ENCODE measurements at regions not wholly inside any gene's neighbourhood (a gene's known extent, or its start where the extent isn't known, plus 50 kb on each side); places are given as distances from the start of the nearest gene placed in this dataset.

DNA sequence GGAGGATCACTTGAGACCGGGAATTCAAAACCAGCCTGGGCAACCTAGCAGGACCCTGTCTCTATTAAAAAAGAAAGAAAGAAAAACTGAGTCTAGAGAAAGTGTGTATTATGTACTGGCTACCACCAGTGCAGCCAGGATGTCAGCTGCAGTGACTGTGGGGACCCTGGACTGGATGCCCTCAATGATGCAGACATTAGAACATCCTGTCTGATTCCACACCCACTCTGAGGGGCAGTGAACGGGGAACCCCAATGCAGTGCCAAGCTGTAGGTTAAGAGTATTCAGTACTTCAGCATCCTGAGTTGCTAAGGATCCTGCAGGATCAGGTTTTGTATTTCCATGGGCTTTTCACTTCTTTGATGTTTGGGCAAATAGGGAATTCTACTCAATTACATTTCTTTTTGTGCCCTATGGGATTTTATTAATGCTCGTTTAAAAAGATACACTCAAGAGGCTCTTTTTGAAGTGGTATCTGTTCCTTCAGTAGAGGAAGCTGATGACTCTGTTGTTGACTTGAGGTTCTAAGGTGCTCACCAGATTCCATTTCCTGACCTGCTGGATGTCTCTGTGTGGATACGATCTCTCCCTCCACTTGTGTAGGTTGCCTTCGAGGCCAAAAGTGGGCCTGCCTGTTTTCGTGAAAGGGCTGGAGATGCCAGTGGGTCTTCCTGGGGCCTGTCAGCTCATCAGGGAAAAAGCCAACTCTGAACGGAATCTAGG is 85.9 kb upstream of the CLCN4 start:
- no peak for TF ChIP-seq POLR2A (IDR thresholded peaks at IDR 0.05; ENCODE audit: low read depth, low read length)
- TF ChIP-seq, protein P1, sequence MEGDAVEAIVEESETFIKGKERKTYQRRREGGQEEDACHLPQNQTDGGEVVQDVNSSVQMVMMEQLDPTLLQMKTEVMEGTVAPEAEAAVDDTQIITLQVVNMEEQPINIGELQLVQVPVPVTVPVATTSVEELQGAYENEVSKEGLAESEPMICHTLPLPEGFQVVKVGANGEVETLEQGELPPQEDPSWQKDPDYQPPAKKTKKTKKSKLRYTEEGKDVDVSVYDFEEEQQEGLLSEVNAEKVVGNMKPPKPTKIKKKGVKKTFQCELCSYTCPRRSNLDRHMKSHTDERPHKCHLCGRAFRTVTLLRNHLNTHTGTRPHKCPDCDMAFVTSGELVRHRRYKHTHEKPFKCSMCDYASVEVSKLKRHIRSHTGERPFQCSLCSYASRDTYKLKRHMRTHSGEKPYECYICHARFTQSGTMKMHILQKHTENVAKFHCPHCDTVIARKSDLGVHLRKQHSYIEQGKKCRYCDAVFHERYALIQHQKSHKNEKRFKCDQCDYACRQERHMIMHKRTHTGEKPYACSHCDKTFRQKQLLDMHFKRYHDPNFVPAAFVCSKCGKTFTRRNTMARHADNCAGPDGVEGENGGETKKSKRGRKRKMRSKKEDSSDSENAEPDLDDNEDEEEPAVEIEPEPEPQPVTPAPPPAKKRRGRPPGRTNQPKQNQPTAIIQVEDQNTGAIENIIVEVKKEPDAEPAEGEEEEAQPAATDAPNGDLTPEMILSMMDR (IDR thresholded peaks at IDR 0.05 in 2 of 3, conservative IDR thresholded peaks at IDR 0.05 in 1 of 3; ENCODE audit: control insufficient read depth in 2 of 3, extremely low read depth in 1 of 3, insufficient read depth in 1 of 3, low read depth in 3 of 3, low read length in 3 of 3) = no peak
- no peak for TF ChIP-seq SPI1 (IDR thresholded peaks at IDR 0.05; ENCODE audit: borderline replicate concordance, insufficient read depth, low read depth, low read length)
- no peak for TF ChIP-seq HDAC6 (IDR thresholded peaks at IDR 0.05; ENCODE audit: unreplicated experiment)
- no peak for TF ChIP-seq RFX5 (IDR thresholded peaks at IDR 0.05; ENCODE audit: low read depth, low read length)

Data from GM12878 (cell line).